ENCODE measurements at regions not wholly inside any gene's neighbourhood (a gene's known extent, or its start where the extent isn't known, plus 50 kb on each side); places are given as distances from the start of the nearest gene placed in this dataset.

- no peak for DNase-seq
These were observed 49.7 kb downstream of the GLI2 start for GRCh38 chr2:120785228-120785966.

- DNase-seq: no peak
These were observed 50.6 kb downstream of the GLI2 start for GRCh38 chr2:120786038-120786960.

GRCh38 chr2:120787111-120787821, 51.6 kb downstream of the GLI2 start:
- DNase-seq: no peak

- no peak for DNase-seq
These were observed 52.4 kb downstream of the GLI2 start for GRCh38 chr2:120787822-120788700.

- DNase-seq: no peak
These were observed 55.7 kb downstream of the GLI2 start for GRCh38 chr2:120791243-120791961.

GRCh38 chr2:120791962-120792297, 56.3 kb downstream of the GLI2 start:
- DNase-seq: no peak

- no peak for DNase-seq
These were observed 58.2 kb downstream of the GLI2 start for GRCh38 chr2:120793682-120794403.

- no peak for DNase-seq
These were observed 59.0 kb downstream of the GLI2 start for GRCh38 chr2:120794716-120795115.

- no peak for DNase-seq
These were observed 60.4 kb downstream of the GLI2 start for GRCh38 chr2:120796094-120796493.

GRCh38 chr2:120797421-120798221, 62.0 kb downstream of the GLI2 start:
- no peak for DNase-seq

GRCh38 chr2:120798567-120799247, 63.0 kb downstream of the GLI2 start:
- DNase-seq: no peak

GRCh38 chr2:120802158-120802557, 66.5 kb downstream of the GLI2 start:
- DNase-seq: no peak

GRCh38 chr2:120802867-120803484, 67.3 kb downstream of the GLI2 start:
- DNase-seq: no peak

GRCh38 chr2:120803764-120804335, 68.2 kb downstream of the GLI2 start:
- no peak for DNase-seq

GRCh38 chr2:120804459-120804858, 68.8 kb downstream of the GLI2 start:
- DNase-seq: no peak

GRCh38 chr2:120805011-120805410, 69.3 kb downstream of the GLI2 start:
- DNase-seq: no peak

GRCh38 chr2:120805602-120806001, 69.9 kb downstream of the GLI2 start:
- DNase-seq: no peak

GRCh38 chr2:120807751-120808150, 72.1 kb downstream of the GLI2 start:
- no peak for DNase-seq

GRCh38 chr2:120809151-120809550, 73.5 kb downstream of the GLI2 start:
- DNase-seq: no peak
